Astrocyte (in vitro differentiated cells and primary cell): ENCODE measurements at regions not wholly inside any gene's neighbourhood (a gene's known extent, or its start where the extent isn't known, plus 50 kb on each side); places are given as distances from the start of the nearest gene placed in this dataset.

Experiments used
- EZH2 ChIP-seq: IDR thresholded peaks from 2 replicates; pipeline ENCODE4 v1.6.1; 2012; ENCODE audit warnings: mild to moderate bottlenecking, low read length, inconsistent platforms; ENCODE audit not compliant: insufficient read depth
- TF ChIP-seq, protein P1 (sequence below): IDR thresholded peaks from 2 replicates; pipeline ENCODE4 v1.5.1; 2011; ENCODE audit warnings: low read depth, mild to moderate bottlenecking, inconsistent platforms, low read length, moderate library complexity; ENCODE audit not compliant: insufficient read depth

GRCh38 chr5:165459232-165459631 lies 1953.8 kb downstream of the MAT2B start:
- TF ChIP-seq, protein P1, sequence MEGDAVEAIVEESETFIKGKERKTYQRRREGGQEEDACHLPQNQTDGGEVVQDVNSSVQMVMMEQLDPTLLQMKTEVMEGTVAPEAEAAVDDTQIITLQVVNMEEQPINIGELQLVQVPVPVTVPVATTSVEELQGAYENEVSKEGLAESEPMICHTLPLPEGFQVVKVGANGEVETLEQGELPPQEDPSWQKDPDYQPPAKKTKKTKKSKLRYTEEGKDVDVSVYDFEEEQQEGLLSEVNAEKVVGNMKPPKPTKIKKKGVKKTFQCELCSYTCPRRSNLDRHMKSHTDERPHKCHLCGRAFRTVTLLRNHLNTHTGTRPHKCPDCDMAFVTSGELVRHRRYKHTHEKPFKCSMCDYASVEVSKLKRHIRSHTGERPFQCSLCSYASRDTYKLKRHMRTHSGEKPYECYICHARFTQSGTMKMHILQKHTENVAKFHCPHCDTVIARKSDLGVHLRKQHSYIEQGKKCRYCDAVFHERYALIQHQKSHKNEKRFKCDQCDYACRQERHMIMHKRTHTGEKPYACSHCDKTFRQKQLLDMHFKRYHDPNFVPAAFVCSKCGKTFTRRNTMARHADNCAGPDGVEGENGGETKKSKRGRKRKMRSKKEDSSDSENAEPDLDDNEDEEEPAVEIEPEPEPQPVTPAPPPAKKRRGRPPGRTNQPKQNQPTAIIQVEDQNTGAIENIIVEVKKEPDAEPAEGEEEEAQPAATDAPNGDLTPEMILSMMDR = no peak
- no peak for TF ChIP-seq EZH2
